Endothelial cell of umbilical vein (primary cell): ENCODE measurements at regions not wholly inside any gene's neighbourhood (a gene's known extent, or its start where the extent isn't known, plus 50 kb on each side); places are given as distances from the start of the nearest gene placed in this dataset.

Experiments used
- BruUV-seq: library from RNA; stranded (reverse); fragments of 400-500 nt; replicated peaks from 2 replicates; lab custom pipeline; 2021; lab: Mats Ljungman, UMichigan
- CTCF ChIA-PET: fragments of 300-600, 350-600 bp; sonication (Branson Sonifier 250); formaldehyde crosslinking; loops from one replicate; lab custom pipeline; 2021; ENCODE audit warnings: antibody characterized with exemption, inconsistent platforms; lab: Charles Lee
- POLR2A ChIA-PET: fragments of 300-600, 350-600 bp; sonication (Branson Sonifier 250); formaldehyde crosslinking; loops from one replicate; lab custom pipeline; 2021; ENCODE audit warnings: antibody characterized with exemption, inconsistent platforms; lab: Charles Lee
- DNase-seq: peaks from one replicate; pipeline ENCODE4 v3.0.0-alpha.2; 2011; ENCODE audit warnings: low read depth, low spot score
- FAIRE-seq: peaks from 2 replicates; lab custom pipeline; 2011; peaks lifted over from hg19 to GRCh38; lab: Jason Lieb, UNC
- H2AFZ ChIP-seq: 2 replicates; pipeline ENCODE4 v1.6.0; 2012; ENCODE audit warnings: low read depth, low read length, control low read depth, inconsistent platforms
- H3K27ac ChIP-seq: 2 replicates; pipeline ENCODE4 v1.5.1; 2011; ENCODE audit warnings: low read depth, mild to moderate bottlenecking, control low read depth, low read length, moderate library complexity; ENCODE audit not compliant: insufficient read depth
- H3K27me3 ChIP-seq, 2 experiments: 2 replicates each; pipeline versions ENCODE4 v1.6.0 to v1.6.1; 2011; ENCODE audit warnings: low read length in 2 of 2, mixed read lengths in 1 of 2; ENCODE audit not compliant: control insufficient read depth in 2 of 2, insufficient read depth in 2 of 2
- H3K36me3 ChIP-seq, 2 experiments: 2 replicates in 1 of 2; 3 replicates in 1 of 2; pipeline ENCODE4 v1.5.1; 2011; ENCODE audit warnings: low read length in 2 of 2, mild to moderate bottlenecking in 1 of 2, moderate library complexity in 1 of 2; ENCODE audit not compliant: control insufficient read depth in 2 of 2, insufficient read depth in 2 of 2; ENCODE audit errors: extremely low read depth in 1 of 2
- H3K4me1 ChIP-seq: 3 replicates; pipeline ENCODE4 v1.5.1; 2011; ENCODE audit warnings: mild to moderate bottlenecking, low read length; ENCODE audit not compliant: control insufficient read depth, insufficient read depth; ENCODE audit errors: extremely low read depth
- H3K4me2 ChIP-seq: 2 replicates; pipeline ENCODE4 v1.6.1; 2011; ENCODE audit warnings: low read length, control low read depth, mixed read lengths; ENCODE audit not compliant: insufficient read depth
- H3K4me3 ChIP-seq, 3 experiments: fragments of 200-600 bp in 1 of 3; sonication (generic), shearing (Covaris generic) in 1 of 3; replicated peaks in 1 of 3; 2 replicates each; pipeline ENCODE4 v1.5.1; 2011 to 2016; ENCODE audit warnings: control low read depth in 3 of 3, low read length in 3 of 3, mild to moderate bottlenecking in 2 of 3, inconsistent platforms in 1 of 3, low read depth in 1 of 3, moderate library complexity in 1 of 3; ENCODE audit not compliant: insufficient read depth in 1 of 3
- H3K79me2 ChIP-seq: 2 replicates; pipeline ENCODE4 v1.6.0; 2012; ENCODE audit warnings: low read length, inconsistent platforms; ENCODE audit not compliant: control insufficient read depth, insufficient read depth
- H3K9ac ChIP-seq: replicated peaks from 2 replicates; pipeline ENCODE3; 2011; ENCODE audit warnings: low read length, control low read depth; ENCODE audit not compliant: insufficient read depth; ENCODE audit errors: extremely low read depth
- H3K9me1 ChIP-seq: replicated peaks from 3 replicates; pipeline ENCODE4 v1.6.0; 2011; ENCODE audit warnings: mild to moderate bottlenecking, low read length; ENCODE audit not compliant: control insufficient read depth, insufficient read depth; ENCODE audit errors: extremely low read depth
- H3K9me3 ChIP-seq: replicated peaks from 2 replicates; pipeline ENCODE4 v1.5.1; 2012; ENCODE audit warnings: low read length, inconsistent platforms; ENCODE audit not compliant: control insufficient read depth, insufficient read depth
- H4K20me1 ChIP-seq: replicated peaks from 2 replicates; pipeline ENCODE3; 2011; ENCODE audit warnings: mild to moderate bottlenecking, low read length; ENCODE audit not compliant: control insufficient read depth, insufficient read depth; ENCODE audit errors: extremely low read depth
- POLR2A ChIP-seq: IDR thresholded peaks from 2 replicates; pipeline ENCODE4 v1.6.1; 2012; ENCODE audit warnings: low read depth, mild to moderate bottlenecking, control low read depth, low read length
- POLR2AphosphoS5 ChIP-seq: IDR thresholded peaks from 2 replicates; pipeline ENCODE4 v1.6.1; 2012; ENCODE audit warnings: low read depth, mild to moderate bottlenecking, control low read depth, low read length, moderate library complexity; ENCODE audit not compliant: insufficient read depth
- dilution Hi-C: fragments of 300-500 bp; cut with MboI; formaldehyde crosslinking; loops from one replicate; pipeline ENCODE4 v1.15.0; 2019; ENCODE audit warnings: low sequenced_read_pairs; ENCODE audit not compliant: extremely low pct_ligation_motif_present
- intact Hi-C: fragments of 100-400 bp; cut with micrococcal nuclease; formaldehyde crosslinking; loops from one replicate; pipeline ENCODE4 v1.10.0; 2022
- TF ChIP-seq, protein P1 (sequence below), 2 donors: IDR thresholded peaks; 1 replicate in 1 of 2; 2 replicates in 1 of 2; pipeline ENCODE4 v1.5.1; 2011; ENCODE audit warnings: low read length in 2 of 2, mild to moderate bottlenecking in 2 of 2, moderate library complexity in 2 of 2, control low read depth in 1 of 2, inconsistent platforms in 1 of 2, low read depth in 1 of 2; ENCODE audit not compliant: insufficient read depth in 1 of 2; ENCODE audit errors: extremely low read depth in 1 of 2

DNA sequence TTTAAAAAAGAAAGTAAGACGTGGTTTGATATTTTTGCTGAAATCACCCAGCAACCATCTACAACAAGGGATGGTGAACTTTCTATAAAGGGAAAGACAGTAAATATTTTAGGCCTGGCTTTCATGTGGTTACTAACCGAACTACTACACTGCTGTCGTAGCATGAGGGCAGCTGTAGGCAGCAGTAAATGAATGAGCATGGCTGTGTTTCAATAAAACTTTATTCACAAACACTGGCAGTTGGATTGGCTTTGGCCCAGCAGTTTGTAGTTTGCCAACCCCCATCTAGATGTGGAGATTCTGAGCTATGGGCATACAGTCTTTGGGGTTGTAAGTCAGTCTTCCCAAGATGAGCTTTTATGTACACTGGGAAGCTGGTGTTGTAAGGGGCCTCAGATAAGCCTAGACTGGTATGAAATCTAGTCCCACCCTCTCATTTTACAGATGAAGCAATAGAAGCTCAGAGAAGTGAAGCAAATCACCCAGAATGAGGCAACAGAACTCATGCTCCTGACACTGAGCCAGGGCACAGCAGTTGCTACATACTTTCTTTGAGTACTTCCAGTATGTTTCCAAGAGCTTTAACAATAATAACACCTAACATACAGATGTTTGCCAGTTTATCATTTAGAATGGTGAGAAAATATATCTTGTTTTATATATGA is 204.4 kb downstream of the ADAMTS15 start:
- Histone ChIP-seq H3K27ac (no peak overlapping the region), H3K79me2 (no peaks in the 10 kb centered on the region)
- FAIRE-seq = no peak

More for the DNA sequence above, 204.4 kb downstream of the ADAMTS15 start:
- no peak overlapping the region for H3K4me2 ChIP-seq
- H3K9me3 ChIP-seq = no peaks in the 10 kb centered on the region
- H2AFZ ChIP-seq = no peak overlapping the region
- no peaks in the 10 kb centered on the region for H3K4me1 ChIP-seq
- no peaks in the 10 kb centered on the region for H3K36me3 ChIP-seq
- ChIA-PET POLR2A (no interaction called here), CTCF (no interaction called here)
- TF ChIP-seq POLR2AphosphoS5 (no peak), POLR2A (no peak)
- TF ChIP-seq, protein P1, sequence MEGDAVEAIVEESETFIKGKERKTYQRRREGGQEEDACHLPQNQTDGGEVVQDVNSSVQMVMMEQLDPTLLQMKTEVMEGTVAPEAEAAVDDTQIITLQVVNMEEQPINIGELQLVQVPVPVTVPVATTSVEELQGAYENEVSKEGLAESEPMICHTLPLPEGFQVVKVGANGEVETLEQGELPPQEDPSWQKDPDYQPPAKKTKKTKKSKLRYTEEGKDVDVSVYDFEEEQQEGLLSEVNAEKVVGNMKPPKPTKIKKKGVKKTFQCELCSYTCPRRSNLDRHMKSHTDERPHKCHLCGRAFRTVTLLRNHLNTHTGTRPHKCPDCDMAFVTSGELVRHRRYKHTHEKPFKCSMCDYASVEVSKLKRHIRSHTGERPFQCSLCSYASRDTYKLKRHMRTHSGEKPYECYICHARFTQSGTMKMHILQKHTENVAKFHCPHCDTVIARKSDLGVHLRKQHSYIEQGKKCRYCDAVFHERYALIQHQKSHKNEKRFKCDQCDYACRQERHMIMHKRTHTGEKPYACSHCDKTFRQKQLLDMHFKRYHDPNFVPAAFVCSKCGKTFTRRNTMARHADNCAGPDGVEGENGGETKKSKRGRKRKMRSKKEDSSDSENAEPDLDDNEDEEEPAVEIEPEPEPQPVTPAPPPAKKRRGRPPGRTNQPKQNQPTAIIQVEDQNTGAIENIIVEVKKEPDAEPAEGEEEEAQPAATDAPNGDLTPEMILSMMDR (IDR thresholded peaks at IDR 0.05; ENCODE audit: extremely low read depth in 1 of 2, insufficient read depth in 1 of 2, low read depth in 1 of 2, low read length in 2 of 2) = no peak
- no peaks in the 10 kb centered on the region for H3K9me1 ChIP-seq
- intact Hi-C loops (no loop called here), dilution Hi-C loops (no loop called here)
- peaks cover 0 to 4% of the 10 kb centered on the region in 2 experiments for H3K27me3 ChIP-seq
- no peak overlapping the region for H3K4me3 ChIP-seq
- no TSS peak for BruUV-seq
- no peaks in the 10 kb centered on the region for H4K20me1 ChIP-seq
- no peak overlapping the region for H3K9ac ChIP-seq
- no peak for DNase-seq
